Cardiac fibroblast (primary cell): ENCODE measurements at regions not wholly inside any gene's neighbourhood (a gene's known extent, or its start where the extent isn't known, plus 50 kb on each side); places are given as distances from the start of the nearest gene placed in this dataset.

Source experiments
- DNase-seq, 2 donors: peaks; one replicate each; pipeline versions ENCODE4 v3.0.0 to v3.0.0-alpha.2; 2010; ENCODE audit warnings: low read depth in 2 of 2
- H3K4me3 ChIP-seq, 2 donors: replicated peaks in 1 of 2; 1 replicate in 1 of 2; 2 replicates in 1 of 2; pipeline ENCODE4 v1.5.1; 2011; ENCODE audit warnings: low read depth in 2 of 2, low read length in 2 of 2, mild to moderate bottlenecking in 2 of 2, moderate library complexity in 1 of 2
- TF ChIP-seq, protein P1 (sequence below): IDR thresholded peaks from one replicate; pipeline ENCODE4 v1.5.1; 2011; ENCODE audit warnings: low read depth, mild to moderate bottlenecking, low read length, inconsistent platforms

DNA sequence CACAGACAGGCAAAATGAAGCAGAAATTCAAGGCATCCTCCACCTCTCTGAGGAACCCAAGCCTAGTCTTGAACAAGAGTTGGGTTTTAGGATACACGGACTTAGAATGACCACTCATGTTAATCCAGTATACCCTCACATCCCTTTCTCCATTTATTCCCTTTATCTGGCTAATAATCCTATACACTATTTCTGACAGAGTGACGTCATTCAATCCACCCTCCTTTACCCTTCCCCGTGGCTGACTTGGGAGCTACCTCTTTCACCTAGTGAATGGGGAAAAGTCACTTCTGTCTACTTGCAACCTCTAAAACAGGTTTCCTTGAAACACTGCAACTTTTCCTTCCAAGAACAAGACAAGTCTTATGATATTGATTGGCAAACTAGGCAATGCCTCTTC lies 52.8 kb upstream of the PARVA start:
- H3K4me3 ChIP-seq = no peak overlapping the region
- TF ChIP-seq, protein P1, sequence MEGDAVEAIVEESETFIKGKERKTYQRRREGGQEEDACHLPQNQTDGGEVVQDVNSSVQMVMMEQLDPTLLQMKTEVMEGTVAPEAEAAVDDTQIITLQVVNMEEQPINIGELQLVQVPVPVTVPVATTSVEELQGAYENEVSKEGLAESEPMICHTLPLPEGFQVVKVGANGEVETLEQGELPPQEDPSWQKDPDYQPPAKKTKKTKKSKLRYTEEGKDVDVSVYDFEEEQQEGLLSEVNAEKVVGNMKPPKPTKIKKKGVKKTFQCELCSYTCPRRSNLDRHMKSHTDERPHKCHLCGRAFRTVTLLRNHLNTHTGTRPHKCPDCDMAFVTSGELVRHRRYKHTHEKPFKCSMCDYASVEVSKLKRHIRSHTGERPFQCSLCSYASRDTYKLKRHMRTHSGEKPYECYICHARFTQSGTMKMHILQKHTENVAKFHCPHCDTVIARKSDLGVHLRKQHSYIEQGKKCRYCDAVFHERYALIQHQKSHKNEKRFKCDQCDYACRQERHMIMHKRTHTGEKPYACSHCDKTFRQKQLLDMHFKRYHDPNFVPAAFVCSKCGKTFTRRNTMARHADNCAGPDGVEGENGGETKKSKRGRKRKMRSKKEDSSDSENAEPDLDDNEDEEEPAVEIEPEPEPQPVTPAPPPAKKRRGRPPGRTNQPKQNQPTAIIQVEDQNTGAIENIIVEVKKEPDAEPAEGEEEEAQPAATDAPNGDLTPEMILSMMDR = no peak
- DNase-seq = no peak
